ENCODE measurements at regions not wholly inside any gene's neighbourhood (a gene's known extent, or its start where the extent isn't known, plus 50 kb on each side); places are given as distances from the start of the nearest gene placed in this dataset.
"Not testable (repeated sequence)": the region's sequence is repeated elsewhere in the genome, so short reads cannot be mapped to it uniquely, and the experiment has no call there.

DNA sequence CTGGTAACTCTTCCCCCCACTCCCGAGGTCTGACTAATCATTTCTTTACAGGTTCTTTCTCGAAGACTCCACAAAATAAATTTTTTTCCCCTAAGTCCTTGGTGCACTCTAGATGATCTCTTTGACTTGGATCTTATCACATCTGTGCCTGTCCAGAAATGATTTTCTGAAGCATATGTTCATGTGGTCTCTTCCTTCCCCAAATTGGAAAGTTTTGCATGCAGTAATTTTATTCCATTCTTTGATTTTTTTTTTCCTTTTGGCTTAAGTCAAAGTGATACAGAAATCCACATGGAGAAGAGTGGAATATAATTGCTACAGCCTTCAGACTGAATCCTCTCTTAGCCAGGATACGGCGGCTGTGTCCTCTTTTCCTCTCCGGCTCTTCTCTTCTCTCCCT lies 213.3 kb downstream of the BMP4 start:
- DNase-seq (ENCODE audit: low spot score), result no peak

DNA sequence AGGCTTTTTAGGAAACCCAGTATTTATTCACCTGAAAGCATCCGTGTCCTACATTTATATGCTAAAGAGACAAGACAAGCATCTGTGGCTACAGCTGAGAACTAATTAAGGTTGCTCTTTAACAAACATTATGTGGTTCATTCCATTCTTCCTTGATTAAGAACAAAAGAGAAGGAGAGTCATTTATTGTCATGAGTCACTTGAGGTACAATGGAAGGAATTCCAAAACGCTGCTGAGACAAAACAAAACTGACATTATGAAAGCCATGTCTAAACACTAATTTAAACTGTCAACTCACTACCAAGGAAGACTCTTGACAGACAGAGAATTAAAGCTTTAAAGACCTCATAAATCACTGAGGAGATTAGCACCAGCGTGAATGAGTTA lies 214.4 kb downstream of the BMP4 start:
- DNase-seq (ENCODE audit: low spot score), result no peak

DNA sequence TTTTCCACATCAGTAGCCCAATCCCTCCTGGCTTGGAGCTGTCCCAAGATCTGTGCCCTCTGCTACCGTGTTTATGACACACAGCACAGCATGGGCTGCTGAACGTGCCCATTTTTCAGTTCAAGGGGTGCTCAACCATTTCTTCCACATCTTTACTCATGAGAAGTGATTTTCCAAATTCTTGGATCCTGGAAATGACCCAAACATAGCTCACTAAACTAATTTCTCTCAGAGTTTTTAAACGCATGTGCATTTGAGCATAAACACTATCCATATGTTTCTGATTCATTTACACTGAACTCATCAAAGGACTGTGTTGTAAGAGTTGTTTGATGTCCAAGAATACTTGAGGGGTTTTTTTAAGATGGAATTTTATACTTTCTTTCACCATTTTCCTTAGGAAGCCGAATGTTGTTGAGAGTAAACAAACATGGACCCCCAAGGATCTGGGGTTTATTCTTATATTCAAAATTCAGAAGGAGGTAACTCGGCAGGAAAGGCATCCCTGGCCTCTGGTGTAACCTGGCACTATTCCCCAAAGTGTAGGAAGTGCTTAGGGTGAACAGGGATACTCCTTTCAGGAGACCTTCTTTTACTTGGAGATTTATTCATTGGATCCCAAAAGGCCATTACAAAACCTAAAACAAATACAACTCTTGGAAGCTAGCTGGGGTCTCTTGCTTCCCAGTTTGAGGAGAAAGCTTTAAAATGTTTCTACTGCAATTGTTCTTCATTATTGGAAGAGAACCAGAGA lies 215.0 kb downstream of the BMP4 start:
- DNase-seq (ENCODE audit: low spot score), result no peak

DNA sequence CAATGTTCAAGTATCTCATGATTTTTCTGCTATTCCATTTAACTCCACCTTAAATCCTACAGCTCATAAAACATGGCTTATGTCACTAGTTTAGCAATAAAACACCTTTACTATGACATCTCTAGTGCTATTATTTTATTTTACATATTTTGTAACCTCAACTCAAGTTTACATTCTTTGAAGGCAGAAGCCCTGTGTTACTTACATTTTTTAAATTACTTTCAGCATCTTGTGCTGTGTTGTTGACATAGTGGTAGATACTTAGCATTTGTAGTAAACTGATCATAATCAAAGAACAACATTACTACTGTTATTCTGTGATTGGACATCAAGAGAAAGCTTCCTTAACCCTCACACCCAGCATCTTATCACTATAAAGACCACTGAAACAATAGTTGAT lies 216.1 kb downstream of the BMP4 start:
- no peak for DNase-seq (ENCODE audit: low spot score)

DNA sequence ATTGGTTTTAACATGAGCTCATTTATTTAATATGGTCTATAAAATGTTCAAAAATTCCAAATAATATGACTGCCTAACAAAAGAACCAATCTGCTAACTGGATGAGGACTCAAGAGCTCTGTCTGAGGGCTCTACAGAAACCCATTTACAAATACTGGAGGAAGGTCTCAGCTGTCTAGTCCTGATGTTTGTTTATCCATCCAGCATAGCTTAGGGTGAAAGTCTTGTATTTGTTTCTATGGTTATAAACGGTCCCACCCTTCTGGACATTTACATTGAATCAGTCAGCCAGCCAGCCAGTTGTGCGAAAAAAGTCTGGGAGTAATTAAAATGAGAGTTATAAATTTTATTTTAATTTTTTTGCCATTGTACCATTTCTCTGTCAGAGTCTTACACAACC lies 220.7 kb downstream of the BMP4 start:
- no peak for DNase-seq (ENCODE audit: low spot score)

DNA sequence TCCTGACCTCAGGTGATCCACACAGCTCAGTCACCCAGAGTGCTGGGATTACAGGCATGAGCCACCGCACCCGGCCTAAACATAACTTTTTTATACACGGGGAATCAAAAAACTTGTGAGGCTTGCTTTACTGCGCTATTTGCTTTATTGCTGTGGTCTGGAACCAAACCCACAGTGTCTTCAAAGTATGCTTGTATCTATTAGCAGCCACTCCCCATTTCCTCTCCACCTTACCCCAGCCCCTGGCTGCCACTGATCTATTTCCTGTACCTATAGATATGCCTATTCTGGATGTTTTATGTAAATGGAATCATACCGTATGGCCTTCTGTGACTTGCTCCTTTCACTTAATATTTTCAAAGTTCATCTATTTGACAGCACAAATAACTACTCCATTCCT lies 233.4 kb downstream of the BMP4 start:
- no peak for DNase-seq (ENCODE audit: low spot score)

DNA sequence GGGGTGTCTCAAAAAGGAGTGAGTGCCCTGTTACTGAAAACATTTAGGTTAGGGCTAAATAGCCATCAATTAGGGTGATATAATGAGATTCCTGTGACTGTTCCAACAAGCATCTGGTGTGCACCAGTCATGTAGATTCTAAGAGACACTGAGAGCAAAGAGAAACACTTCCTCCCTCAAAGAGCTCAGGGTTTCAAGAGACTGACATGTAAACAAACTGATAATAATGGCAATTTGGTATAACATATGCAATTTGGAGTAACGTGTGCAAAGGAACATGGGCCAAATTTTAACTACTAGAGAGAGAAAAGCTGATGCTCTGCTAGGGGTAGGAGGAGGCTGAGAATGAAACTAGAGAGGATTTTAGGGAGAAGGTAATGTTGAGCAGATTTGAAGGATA lies 237.1 kb downstream of the BMP4 start:
- no peak for DNase-seq (ENCODE audit: low spot score)

DNA sequence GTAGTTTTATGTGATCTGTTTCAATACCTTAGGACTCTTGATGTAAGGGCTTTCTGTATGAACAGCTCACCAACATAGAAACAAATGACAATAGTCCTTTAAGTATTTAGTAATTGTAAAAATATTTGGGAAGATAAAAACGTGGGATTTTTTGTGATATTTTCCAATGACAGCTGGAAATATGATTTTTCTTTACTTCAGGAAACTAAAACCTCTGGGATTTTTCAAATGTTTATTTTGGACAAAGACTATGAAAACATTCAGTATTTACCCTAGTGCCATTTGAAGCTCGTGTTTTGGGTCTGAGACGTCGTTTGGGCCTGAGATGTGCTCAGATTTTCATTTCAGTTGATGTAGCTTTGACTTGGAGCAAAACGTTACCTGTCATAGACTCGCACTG lies 240.0 kb downstream of the BMP4 start:
- DNase-seq (ENCODE audit: low spot score), result no peak

DNA sequence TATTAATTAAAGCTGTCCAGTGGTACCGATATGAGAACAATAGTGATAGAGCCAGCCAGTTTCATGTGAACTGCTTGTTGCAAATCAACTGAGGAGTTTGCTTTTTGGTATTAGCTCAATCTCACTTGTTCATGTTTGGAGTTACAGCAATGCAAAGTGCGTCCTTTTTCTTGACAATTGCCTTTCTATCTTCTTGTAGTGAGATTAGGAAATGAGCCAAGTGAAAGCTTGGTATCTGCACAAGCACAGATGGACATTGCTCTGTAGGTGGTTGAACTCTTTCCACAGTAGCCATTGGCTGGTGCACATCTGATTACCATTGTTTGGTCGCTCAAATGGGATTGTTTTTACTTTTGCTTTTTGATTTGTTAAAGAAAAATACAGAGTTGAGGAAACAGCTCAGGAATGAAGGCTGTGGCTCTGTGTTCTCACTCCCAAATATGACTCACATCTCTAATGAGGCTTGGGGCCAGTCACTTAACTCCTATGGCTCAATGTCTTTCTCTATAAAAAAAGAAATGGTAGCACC lies 241.4 kb downstream of the BMP4 start:
- no peak for DNase-seq (ENCODE audit: low spot score)

DNA sequence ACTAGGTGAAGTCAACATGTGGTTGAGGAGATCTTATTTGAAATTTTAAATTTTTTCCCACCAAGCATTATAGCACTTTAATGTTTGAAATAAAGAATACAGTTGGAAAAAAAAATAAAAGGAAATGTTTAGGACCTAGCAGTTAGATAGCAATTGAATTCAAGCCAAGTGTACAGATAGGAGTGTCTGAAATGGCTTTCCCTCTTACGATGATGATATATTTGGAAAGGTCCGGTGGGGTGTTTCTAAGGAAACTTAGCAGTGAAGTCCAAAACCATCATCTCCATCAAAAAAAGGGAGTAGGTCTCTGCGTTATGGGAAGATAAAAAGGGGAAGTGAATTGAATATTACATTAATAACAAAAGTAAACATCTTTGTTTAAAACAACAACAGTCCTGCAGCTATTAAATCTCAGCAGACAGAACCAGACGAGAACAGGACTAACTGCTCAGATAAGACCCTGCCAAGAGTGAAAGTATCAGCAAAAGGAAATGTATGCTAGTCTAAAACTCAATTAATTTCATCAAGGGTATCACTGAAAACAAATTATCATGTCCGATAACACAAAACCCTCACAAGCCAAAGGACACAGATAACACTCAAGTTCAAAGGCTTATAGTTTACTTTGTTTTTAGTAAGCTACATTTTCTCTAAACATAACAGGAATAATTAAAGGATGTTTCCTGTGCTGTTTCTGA lies 242.0 kb downstream of the BMP4 start:
- DNase-seq (ENCODE audit: low spot score), result no peak

DNA sequence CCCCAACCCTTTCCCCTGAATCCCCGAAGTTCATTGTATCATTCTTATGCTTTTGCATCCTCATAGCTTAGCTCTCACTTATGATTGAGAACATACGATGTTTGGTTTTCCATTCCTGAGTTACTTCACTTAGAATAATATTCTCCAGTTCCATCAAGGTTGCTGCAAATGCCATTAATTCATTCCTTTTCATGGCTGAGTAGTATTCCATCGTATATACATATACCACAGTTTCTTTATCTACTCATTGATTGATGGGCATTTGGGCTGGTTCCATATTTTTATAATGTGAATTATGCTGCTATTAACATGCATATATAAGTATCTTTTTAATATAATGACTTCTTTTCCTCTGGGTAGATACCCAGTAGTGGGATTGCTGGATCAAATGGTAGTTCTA lies 243.7 kb downstream of the BMP4 start:
- not testable (repeated sequence) for DNase-seq (ENCODE audit: low spot score)

DNA sequence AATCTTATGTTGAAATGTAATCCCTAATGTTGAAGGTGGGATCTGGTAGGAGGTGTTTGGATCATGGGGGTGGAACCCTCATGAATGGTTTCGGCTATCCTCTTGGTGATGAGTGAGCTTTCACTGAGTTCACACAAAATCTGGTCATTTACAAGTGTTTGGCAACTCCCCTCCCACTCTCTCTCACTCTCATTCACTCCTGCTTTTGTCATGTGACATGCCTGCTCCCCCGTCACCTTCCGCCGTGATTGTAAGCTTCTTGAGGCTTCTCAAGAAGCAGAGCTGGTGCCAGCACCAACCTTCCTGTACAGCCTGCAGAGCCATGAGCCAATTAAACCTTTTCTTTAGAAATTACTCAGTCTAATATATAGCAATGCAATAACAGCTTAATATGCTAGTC lies 245.4 kb downstream of the BMP4 start:
- no peak for DNase-seq (ENCODE audit: low spot score)

DNA sequence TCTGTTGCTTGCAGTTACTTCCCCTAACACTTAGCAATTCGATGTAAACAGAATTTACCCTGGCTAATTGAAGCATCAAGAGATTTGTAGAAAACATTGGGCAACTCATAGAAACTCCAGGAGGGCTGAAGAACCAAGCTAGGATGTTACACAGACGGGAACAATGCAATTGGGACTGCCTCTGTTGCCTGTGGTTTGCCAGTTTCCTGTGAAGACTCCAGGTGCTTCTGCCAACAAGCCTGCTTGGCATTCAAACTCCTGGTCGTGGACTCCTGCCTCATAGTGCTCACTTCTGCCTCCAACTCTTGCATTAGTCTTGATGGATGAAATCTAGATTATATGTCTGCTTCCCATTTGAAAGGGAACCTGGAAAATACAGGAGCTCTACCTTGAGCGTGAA lies 246.0 kb downstream of the BMP4 start:
- no peak for DNase-seq (ENCODE audit: low spot score)

DNA sequence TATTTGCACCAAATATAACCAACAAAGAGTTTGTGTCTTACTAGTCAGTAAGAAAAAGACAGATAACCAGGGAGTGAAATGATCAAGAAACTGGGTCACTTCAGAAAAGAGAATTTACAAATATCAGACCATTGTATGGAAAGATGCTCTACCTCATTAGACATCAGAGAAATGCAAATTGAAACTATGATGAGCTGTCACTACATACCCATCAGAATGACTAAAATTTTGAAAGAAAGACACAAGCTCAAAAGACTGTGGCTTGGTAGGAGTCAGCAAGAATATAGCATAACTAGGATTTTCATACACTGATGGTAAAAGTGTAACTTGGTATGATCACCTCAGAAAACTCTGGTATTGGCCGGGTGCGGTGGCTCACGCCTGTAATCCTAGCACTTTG lies 247.2 kb downstream of the BMP4 start:
- DNase-seq (ENCODE audit: low spot score), result no peak

DNA sequence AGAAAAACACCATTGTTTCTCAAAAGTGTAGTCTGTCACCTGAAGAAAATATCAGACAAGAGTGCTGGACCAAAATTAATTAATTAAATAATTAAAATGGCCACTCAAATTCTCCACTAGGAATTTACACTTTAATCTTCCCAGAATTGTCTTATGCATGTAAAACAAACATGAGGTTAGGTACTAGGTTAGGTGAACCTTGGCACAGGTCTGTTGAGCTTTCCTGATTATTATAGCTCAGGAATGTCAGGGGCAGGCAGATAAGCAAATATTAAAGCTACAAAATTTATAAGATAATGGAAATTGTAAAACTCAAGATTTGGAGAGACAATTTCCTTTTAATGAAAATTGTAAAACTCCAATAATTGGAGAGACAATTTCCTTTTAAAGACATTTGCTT lies 253.2 kb downstream of the BMP4 start:
- DNase-seq (ENCODE audit: low spot score), result no peak

DNA sequence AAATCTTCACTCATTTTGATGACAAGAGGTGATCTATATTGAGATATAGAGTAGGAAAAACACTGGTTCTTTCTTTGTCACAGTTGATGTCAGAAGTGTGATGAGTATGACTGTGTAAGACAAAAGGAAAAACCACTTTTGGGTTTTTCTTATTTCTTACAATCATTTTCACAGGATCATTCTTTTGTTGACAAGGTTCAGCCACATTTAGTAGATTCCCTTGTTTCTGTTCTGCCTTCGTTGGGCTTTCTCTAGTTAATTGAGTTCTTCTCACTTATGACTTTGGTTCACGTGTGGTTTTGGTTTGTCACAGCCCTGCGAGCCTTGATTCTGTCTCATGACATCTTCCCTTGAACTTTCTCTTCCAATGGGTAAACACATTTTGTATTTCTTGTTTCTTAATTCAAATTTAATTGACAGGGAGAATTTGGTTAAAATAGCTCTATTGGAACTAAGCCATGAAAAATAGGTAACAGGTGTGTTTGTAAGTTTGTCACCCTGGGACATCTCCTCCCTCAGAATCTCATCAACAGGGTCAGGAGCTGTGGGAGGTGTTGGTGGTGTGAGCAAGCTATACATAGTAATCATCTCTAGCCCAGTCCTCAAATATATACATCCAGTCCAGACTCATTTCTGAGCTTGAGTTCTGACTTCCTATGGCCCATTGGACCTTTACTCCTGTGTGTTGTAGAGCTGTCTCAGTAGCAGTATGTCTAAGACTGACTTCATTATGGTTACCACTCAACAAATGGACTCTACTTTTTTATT lies 255.3 kb downstream of the BMP4 start:
- no peak for DNase-seq (ENCODE audit: low spot score)

DNA sequence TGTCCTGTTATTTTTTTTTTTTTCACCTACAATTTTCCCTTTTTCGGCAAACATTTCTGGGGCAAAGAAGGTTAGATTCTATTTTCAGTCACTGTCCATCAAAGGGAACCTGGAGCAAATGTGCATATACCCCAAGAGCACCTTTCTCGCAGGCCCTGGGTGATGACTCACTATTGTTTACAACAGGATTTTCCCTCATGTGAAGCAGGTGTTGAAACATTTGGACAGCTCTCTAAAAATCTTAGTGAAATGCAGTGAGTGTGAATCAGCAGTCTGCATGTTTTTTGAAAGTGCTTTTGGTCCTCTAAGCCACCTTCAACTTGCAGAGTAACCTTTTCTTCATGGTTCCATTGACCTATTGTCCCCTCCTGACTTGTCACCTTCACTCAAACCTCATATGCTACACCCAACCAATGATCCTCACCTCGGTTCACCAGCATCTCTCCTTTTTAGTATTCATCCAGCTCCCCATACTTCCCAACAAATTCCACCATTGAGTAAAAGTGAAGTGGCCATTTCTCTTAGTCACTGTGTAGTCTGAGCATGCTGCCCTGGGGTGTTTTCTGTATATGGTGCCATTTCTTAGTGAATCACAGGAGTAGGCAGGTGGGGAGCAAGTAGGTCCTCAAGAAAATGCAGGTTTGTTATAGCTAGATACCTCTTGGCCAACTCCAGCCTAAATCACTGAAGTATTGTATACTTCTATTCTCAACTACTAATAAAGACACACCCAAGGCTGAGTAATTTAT lies 260.2 kb downstream of the BMP4 start:
- no peak for DNase-seq (ENCODE audit: low spot score)

DNA sequence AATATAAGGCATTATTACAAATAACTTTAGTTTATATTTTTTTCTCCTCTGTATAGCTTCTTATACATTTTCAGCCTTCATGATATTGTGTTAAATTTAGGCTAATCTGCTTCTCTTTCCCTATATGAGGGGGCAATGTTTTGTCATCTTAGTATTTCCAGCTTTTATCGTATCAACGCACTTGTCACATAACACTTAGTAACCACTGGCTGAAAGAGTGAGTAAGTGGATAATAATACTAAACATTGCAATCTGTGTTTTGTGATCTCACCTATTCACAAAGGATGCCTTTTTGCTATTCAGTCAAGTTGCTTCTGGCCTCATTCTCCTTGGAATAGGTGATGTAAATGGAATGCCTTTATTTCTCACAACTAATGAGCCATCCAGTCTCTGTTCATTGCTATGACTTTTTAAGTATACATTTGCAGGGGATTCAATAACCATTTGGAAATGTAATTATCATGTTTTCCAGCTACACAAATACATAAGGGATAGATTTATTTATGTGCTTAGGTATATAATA lies 260.9 kb downstream of the BMP4 start:
- no peak for DNase-seq (ENCODE audit: low spot score)

DNA sequence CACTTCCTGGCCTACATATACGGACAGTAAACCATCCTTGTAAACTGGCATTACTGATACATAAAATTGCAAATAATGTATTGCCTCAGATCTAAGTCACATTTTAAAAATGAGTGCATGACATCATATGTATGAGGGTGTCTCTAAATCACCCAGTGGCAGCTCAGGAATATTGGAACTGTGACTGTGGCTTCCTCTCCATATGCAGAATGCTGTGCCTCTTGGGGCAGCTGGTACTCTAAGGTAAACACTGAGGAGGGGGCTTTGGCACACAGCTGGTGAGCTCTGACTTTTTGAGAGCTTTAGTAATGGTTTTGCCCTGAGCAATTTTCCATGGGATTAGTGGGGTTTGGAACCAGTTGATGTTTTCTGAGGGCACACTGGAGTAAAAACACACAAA lies 263.7 kb downstream of the BMP4 start:
- no peak for DNase-seq (ENCODE audit: low spot score)

DNA sequence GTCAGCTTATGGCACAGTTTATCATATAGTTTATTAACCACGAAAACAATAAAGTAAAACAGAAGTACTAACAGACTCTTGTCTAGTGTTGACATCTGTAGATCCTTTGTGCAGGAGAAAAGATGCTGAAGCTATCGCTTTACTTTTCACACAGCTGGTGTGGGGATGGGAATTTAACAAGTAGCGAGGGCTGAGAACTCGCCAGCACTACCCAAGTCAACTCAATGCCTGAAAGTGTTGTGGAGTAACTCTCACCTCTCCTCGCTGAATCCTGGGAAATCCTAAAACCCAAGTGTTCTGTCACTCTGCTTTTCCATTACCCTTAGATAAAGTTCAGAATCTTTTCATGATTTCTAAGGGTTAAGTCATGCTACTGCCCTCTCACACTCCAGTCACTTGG lies 264.2 kb downstream of the BMP4 start:
- no peak for DNase-seq (ENCODE audit: low spot score)

DNA sequence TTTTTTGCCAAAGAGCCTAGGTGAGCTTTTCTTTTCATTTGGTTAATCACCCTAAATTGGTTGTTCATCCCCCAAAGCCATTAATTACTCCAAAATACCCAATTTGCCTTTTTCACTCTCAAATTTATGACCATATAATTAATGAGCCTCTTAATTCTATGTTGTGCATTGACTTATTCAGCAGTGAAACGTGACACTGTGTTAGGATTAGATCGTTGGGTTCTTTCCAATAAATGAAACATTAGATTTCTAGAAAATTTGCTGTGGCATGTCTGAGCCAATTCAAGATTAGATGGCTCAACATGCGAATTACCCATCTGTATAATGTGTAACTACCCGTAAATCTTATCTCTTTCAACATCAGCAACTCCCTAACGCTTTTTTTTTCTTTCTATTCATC lies 273.4 kb downstream of the BMP4 start:
- DNase-seq (ENCODE audit: low spot score), result no peak

DNA sequence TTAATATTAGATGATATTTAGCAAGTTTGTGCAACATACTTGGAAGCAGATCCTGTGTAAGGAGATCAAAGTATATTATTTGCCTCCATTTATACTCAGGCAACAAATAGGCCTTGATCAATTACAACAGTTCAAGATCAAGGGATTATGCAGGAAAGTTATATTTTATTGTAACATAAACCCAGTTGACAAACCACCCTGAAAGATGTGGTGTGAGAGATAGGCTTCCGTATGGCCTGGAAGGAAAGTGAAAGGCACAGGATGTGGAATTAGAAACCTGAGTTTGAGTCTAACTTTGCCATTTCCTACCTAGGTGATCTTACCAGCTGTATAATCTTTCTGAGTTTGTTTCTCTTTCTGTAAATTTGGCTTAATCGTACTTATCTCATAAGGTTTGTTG lies 284.1 kb downstream of the BMP4 start:
- no peak for DNase-seq (ENCODE audit: low spot score)
